ENCODE measurements at regions not wholly inside any gene's neighbourhood (a gene's known extent, or its start where the extent isn't known, plus 50 kb on each side); places are given as distances from the start of the nearest gene placed in this dataset.

DNA sequence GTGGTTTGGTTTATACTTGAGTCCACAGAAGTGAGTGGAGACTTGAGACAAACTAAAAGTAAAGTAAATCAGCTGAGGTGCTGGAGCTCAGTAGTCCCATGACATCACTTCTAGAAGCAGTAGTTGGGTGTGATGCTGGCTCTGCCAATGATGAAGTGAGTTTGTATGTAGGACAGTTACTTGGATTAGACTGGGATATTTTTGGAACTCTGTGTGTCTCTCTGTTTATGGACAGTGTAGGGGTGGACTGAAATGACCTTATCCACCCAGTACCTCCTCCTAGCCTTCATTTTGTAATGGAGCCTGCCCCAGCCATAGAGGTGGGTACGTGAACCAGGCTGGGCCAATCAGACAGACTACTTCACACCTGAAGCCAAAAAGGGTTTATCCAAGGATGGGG lies 52.2 kb downstream of the POLR1D start:
- DNase-seq (ENCODE audit: extremely low read depth, low read depth) = no peak

GRCh38 chr13:27678306-27679040 lies 56.8 kb downstream of the POLR1D start:
- DNase-seq (ENCODE audit: extremely low read depth, low read depth) = no peak

DNA sequence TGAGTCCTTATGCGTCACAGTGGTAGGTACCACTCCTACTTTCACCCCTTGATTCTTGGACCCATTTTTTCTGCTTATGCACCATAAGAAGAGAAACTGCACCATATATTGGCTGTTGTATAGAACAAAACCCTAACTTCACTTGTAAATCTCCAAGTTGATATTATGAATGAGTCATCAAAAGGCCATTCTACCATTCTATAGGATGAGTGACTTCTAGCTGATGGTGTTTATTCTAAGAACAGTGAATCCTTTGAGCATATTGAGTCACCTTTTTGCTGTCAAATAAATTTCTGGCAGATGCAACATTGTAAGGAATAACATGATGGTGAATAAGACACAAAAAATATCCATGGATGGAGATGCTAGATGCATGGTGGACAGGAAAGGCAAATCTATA lies 57.7 kb downstream of the POLR1D start:
- DNase-seq (ENCODE audit: extremely low read depth, low read depth) = no peak

- no peak for DNase-seq (ENCODE audit: extremely low read depth, low read depth)
Observed at GRCh38 chr13:27679896-27680295, 58.2 kb downstream of the POLR1D start.

GRCh38 chr13:27680465-27680864 lies 58.8 kb downstream of the POLR1D start:
- no peak for DNase-seq (ENCODE audit: extremely low read depth, low read depth)

GRCh38 chr13:27691207-27691606 lies 69.5 kb downstream of the POLR1D start:
- DNase-seq (ENCODE audit: extremely low read depth, low read depth) = no peak

- DNase-seq (ENCODE audit: extremely low read depth, low read depth) = no peak
Observed at GRCh38 chr13:27696731-27697130, 75.0 kb downstream of the POLR1D start.

GRCh38 chr13:27699952-27700351 lies 78.3 kb downstream of the POLR1D start:
- DNase-seq (ENCODE audit: extremely low read depth, low read depth) = no peak

DNA sequence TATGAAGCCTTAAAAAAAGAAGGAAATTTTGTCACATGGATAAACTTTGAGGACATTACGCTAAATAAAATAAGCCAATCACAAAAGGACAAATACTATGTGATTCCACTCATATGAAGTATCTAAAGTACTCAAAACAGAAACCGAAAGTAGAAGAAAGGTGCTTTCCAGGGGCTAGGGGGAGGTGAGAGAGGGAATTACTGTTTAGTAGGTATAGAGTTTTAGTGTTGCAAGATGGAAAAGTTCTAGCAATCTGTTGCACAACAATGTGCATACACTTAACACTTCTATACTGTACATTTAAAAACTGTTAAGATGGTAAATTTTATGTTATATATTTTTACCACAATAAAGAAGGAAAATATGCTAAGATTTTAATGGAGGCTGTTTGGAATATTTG lies 83.0 kb downstream of the POLR1D start:
- DNase-seq (ENCODE audit: extremely low read depth, low read depth) = no peak

DNA sequence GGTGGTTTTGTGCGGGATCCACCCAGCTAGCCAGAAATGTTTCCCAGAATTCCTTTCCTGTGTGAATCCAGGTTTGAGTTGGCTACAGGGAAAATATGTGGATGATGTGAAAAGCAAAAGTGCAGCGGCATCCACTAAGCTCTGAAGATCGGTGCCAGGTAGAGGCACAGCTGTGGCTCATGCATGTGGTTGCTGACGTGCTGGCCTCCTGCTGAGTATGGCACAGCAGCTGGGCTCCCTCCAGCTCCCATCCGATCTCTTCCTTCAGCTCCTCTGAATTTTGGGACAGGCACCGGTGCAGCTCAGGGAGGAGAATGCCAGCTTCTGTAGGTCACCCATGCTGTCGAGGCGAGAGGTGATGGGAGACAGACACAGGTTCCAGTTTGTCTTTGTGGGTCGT lies 84.0 kb upstream of the GSX1 start:
- DNase-seq (ENCODE audit: extremely low read depth, low read depth) = no peak

- no peak for DNase-seq (ENCODE audit: extremely low read depth, low read depth)
Observed at GRCh38 chr13:27709779-27710178, 82.5 kb upstream of the GSX1 start.

- peak; percentile 3 for DNase-seq (ENCODE audit: extremely low read depth, low read depth)
Observed at GRCh38 chr13:27712421-27712820, 79.9 kb upstream of the GSX1 start.

DNA sequence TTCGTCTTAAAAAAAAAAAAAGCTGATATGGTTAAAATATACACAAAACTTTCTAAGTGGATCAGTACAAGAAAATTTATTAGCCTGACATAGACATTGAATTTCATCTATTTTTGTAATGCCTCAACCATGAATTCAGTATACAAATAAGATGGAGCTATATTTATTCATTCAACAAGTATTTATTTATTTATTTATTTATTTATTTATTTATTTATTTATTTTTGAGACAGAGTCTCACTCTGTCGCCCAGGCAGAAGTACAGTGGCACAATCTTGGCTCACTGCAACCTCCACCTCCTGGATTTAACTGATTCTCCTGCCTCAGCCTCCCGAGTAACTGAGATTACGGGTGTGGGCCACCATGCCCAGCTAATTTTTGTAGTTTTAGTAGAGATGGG lies 78.5 kb upstream of the GSX1 start:
- no peak for DNase-seq (ENCODE audit: extremely low read depth, low read depth)

DNA sequence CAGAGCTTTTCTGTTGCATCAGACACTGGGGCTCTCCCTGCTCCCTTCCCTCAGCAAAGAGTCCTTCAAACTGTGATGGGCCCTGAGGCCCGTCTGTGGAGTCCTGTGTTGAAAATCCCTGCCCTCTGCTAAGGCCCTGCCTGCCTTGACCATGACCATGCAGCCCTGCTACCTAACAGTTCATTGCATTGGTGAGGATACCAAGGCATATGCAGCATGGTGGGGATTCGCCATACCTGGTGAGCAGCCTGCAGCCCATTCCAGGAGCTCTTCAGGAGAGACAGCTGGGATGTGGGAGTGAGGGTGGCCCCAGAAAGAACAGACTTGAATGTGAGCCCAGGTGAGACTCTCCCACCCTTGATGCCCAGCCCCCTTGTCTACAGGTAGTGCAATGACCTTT lies 70.6 kb upstream of the GSX1 start:
- DNase-seq (ENCODE audit: extremely low read depth, low read depth) = no peak

DNA sequence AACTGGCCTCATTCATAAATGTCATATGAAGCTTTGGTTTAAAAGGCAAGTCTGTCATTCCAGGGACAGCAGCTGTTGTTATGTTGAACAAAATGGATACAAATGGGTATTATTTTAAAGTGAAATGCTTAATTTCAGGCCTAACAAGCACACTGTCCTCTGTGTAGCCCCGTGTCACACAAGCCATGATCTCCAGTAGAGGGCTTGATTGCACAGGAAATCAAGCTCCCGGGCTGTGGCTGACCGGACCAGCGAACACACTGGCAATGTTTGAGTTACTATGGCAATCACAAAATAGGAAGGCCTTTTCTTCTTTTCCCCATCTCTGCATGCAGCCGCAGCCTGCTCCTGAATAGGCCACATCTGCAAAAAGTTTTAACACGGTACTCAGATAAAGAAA lies 64.0 kb upstream of the GSX1 start:
- DNase-seq (ENCODE audit: extremely low read depth, low read depth) = no peak

GRCh38 chr13:27730191-27730590 lies 62.1 kb upstream of the GSX1 start:
- DNase-seq (ENCODE audit: extremely low read depth, low read depth) = no peak
